NCI-H510A (cell line): ENCODE measurements at regions not wholly inside any gene's neighbourhood (a gene's known extent, or its start where the extent isn't known, plus 50 kb on each side); places are given as distances from the start of the nearest gene placed in this dataset.
"Not testable (repeated sequence)": the region's sequence is repeated elsewhere in the genome, so short reads cannot be mapped to it uniquely, and the experiment has no call there.

ENCODE experiments used
- DNase-seq: peaks from one replicate; lab custom pipeline; 2025; lab: John Stamatoyannopoulos, UW

GRCh38 chr3:177249203-177249602 is 51.9 kb upstream of the TBL1XR1 start:
- DNase-seq = no peak

DNA sequence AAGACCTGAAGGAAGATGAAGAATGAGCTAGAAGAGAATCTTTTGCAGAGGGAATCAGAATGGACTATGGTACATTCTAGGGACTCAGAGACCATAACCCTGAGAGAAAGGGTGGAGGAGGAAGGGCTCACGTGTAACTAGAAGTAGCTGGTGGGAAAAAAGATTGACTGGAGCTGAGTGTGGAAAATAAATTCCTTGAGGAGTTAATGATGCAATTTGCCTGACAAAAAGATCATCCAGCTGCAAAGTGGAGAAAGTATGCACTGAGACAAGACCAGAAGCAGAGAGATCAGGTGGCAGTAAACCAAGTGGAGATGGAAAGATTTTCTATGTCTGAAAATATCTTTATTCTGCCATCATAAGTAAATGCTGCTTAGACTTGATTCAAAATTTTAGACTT is 52.9 kb upstream of the TBL1XR1 start:
- no peak for DNase-seq

DNA sequence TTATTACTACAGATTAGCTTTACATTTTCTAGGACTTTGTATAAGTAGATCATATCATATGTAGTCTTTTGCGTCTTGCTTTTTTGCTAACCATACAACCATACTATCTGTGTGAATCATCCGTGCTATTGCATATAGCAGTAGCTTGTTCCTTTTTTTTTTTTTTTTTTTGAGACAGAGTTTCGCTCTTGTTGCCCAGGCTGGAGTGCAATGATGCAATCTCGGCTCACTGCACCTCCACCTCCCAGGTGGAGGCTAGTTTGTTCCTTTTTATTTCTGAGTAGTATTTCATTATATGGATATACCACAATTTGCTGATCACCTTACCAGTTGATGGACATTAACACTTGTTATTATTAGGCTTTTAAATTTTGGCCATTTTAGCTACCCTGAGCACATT is 54.5 kb upstream of the TBL1XR1 start:
- DNase-seq = no peak

DNA sequence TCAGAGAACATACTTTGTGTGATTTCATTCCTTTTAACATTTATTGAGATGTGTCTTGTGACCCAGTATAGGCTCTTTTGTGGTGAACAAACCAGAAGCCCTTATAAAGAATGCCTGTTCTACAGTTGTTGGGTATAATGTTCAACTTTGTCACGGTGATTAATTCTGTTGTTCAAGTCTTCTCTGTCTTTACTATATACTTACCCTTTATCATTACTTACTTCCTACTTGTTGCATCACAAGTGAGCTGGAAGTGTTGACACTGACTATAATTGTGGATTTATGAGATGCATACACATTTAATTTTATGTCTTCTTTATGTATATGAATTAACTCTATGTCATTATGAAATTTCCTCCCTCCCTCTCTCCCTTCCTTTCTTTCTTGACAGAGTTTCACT is 59.7 kb upstream of the TBL1XR1 start:
- DNase-seq = no peak

GRCh38 chr3:177257625-177258024 is 60.3 kb upstream of the TBL1XR1 start:
- no peak for DNase-seq

DNA sequence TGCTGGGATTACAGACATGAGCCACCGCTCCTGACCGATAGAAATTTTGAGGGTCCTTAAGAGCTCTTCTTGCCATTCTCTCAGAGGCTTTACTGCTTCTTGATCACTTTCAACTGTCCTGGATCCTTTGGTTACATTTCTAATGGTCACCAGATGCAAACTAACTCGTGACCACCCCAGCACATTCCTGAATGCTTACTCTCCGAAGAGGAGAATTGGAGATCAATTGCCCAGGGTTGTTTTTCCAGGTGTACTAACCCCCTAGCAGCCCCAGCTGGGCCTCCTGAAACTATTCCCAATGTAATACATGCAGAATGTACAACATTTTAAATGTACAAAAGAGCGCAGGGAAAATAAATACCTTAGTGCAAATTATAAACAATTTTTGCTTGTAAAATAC is 65.1 kb upstream of the TBL1XR1 start:
- no peak for DNase-seq

DNA sequence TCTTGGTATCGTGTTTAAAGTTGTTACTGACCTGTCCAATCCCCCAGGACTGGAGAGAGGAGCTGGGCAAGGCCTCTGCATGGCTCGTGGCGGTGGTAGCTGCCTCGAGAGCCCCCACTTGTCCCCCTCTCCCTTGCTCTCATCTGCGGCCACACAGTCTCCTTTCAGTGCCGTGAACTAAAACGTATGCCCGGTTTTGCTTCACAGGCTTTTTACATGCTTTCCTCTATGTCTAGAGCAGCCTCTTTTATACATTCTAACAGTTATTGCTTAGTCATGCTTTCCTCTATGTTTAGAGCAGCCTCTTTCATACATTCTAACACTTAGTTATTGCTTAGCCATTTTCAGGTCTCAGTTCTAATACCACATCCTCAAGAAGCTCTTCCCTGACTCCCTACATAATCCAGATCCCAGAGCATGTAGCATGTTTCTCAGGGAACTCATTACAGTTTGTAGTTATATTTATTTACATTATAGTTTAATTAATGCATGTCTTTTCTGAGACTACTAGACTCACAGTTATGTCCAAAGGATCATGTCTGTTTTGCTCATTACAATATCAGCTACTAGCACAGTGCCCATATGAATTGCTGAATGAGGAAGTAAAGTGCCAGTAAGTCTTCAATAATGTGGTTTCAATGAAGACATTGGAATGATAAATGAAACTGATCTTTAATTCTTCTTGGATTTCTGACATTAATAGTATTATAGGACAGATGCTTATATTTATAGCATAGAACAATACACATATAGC is 66.5 kb upstream of the TBL1XR1 start:
- no peak for DNase-seq

DNA sequence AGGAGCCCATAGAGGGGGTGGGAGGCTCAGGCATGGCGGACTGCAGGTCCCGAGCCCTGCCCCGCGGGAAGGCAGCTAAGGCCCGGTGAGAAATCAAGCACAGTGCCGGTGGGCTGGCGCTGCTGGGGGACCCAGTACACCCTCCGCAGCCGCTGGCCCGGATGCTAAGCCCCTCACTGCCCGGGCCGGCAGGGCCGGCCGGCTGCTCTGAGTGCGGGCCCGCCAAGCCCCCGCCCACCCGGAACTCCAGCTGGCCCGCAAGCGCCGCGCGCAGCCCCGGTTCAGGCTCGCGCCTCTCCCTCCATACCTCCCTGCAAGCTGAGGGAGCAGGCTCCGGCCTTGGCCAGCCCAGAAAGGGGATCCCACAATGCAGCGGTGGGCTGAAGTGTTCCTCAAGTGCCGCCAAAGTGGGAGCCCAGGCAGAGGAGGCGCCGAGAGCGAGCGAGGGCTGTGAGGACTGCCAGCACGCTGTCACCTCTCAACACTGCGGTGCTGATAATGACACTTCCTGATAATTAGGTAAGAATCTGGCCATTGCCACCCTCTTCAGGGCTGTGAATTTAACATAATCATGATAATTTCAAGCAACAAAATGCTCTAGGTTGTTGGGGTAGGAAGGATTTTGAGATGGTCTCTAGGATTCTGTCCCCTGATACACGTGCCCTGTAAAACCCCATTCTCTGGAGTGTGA is 74.7 kb upstream of the TBL1XR1 start:
- not testable (repeated sequence) for DNase-seq

DNA sequence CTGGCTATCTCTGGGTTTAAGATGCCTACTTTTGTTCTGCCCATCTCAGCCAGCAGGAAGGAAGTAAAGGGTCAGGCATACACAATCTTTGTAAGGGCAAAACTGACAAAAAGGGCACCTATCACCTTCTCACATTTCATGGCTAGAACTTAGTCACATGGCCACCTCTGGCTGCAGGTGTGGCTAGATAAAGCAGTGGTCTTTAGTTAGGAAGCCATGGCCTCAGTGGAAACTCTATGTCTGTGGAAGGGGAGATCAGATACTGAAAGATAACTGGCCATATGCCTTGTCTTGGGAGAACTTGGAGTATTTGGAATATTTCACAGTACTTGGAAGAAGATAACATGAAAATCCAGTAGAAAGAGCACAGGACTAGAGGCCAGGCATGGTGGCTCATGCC is 80.7 kb upstream of the TBL1XR1 start:
- DNase-seq = no peak

GRCh38 chr3:177279118-177279815 is 82.0 kb upstream of the TBL1XR1 start:
- peak; percentile 35 for DNase-seq

DNA sequence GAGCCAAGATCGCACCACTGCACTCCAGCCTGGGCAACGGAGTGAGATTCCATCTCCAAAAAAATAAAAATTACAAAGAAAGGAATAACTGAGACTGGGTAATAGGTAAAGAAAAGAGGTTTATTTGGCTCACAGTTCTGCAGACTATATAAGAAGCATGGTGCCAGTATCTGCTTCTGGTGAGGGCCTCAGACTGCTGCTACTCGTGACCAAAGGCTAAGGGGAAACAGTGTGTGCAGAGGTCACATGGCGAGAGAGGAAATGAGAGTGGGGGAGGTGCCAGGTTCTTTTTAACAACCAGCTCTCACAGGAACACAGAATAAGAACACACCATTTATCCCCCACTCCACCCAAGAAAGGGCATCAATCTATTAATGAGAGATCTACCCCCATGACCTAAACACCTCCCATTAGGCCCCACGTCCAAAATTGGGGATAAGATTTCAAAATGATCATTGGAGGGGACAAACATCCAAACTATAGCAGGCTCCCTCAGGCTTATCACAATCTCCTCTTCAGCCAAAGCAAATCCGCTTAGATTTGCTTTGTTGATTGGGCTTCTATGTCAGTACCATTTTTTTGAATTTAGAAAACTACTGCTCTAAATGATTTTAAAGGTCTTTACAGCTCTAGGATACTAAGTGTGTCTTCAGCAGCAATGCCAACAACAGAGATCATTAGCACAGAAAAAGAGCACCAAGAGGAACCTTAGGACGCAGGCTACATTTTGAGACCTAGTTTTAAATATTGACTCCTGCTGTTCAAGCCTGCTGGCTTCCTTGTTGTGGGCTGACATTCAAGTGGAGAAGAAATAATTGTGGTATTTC is 84.2 kb upstream of the TBL1XR1 start:
- no peak for DNase-seq

- peak; percentile 81 for DNase-seq
These were observed 84.9 kb upstream of the TBL1XR1 start for GRCh38 chr3:177282119-177282655.

GRCh38 chr3:177283983-177284382 is 86.7 kb upstream of the TBL1XR1 start:
- DNase-seq = no peak

GRCh38 chr3:177284383-177284881 is 87.2 kb upstream of the TBL1XR1 start:
- peak; percentile 69 for DNase-seq

- DNase-seq = peak; percentile 18
These were observed 88.8 kb upstream of the TBL1XR1 start for GRCh38 chr3:177286034-177286433.

DNA sequence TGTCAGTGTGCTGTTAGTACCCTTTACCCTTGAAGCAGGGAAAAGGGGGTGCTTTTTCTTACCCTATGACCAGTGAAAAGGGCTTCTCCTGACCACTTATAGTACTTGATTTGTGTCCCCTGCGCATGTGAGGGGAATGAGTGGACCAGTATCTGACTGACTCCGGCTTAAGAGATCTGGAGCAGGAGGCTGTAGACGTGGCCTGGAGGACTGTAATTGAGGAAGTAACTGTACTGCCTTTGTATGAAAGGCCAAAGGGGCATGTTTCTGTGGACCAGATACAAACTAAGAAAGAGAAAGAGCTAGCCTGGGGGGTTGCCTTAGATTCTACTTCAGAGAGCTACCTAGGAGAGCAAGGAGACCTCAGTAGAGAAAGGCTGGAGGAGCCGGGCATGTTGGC is 89.9 kb upstream of the TBL1XR1 start:
- no peak for DNase-seq

DNA sequence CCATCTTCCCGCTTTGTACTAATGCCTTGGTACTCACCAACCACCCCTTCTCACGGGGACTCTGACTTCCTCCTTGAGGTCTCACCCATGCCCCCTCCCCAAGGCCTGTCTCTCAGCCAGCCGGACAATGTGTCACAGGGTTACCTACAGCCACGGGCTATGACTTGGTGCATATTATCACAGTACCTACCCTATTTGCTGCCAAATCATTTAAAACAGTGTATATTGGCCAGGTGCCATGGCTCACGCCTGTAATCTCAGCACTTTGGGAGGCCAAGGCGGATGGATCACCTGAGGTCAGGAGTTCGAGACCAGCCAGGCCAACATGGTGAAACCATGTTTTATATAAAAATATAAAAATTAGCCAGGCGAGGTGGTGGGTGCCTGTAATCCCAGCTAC is 93.4 kb upstream of the TBL1XR1 start:
- DNase-seq = no peak

DNA sequence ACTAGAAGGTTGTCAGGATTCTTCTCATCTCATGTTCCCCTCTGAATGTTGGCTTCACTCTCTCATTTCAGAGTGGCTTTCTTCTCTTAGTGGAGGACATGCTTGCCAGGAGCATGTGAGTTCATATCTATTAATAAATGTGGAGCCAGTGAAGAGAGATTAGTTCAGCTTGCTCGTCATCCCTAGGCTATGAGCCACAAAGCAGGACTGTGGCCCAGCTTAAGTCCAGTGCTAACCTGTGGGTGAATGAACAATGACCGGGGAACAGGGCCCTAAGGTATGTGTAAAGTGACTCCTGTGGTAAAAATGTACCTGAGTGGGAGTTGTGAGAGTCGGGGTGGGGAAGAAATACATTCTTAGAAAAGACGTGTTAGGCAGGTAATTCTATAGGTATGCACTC is 96.9 kb upstream of the TBL1XR1 start:
- DNase-seq = no peak

GRCh38 chr3:177295116-177295515 is 97.8 kb upstream of the TBL1XR1 start:
- DNase-seq = no peak

DNA sequence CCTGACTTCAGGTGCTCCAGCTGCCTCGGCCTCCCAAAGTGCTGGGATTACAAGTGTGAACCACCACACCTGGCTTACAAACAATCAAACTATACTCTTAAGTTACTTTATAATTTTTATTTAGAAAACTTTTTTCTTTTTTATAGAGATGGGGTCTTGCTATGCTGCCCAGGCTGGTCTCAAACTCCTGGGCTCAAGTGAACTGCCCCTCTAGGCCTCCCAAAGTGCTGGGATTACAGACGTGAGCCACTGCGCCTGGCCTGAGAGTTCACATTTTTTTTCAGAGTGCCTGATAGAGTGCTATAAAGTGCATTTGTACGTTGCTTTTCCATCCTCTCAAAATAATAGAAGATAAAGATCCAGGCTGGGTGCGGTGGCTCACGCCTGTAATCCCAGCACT is 102.0 kb upstream of the TBL1XR1 start:
- no peak for DNase-seq

DNA sequence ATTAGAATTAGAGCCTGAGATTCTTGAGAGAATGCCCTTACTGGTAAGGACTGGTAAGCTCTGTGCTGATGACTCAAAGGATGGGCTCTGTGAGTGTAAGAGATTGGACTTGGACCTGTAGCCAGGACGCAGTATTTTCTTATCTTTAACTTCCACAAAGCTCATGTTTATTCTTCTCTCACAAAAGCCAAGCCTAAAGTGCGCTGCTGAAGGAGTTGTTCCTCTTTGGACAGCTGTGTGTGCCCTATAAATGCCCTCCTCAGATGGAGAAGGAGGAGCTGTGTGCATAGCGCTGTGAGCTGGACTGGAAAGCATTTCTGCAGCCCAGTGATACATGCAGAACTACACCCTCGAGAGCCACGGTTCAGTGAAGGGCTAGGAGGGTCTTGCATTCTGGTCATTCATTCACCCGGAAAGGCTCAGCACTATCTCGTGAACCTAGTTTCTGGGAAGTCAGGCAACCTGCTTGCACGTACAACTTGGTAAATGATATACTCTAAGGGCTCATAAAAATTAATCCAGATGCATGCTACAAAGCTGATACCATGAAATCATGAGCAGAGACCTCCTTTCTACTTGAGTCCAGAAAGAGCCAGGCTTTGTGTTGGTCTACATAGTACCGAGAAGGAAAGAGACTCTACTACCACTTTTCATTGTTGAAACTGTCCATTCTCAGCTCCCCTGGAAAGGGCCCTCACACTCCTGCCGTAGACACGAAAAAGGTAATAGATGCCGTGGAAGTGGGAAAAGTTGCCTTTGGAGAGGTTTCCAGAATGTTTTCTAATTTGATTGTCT is 103.0 kb upstream of the TBL1XR1 start:
- peak; percentile 48 for DNase-seq
